ENCODE measurements at regions not wholly inside any gene's neighbourhood (a gene's known extent, or its start where the extent isn't known, plus 50 kb on each side); places are given as distances from the start of the nearest gene placed in this dataset.

GRCh38 chr2:235334179-235334578 is 159.7 kb upstream of the AGAP1 start:
- no peak for TF ChIP-seq FOXA1 (IDR thresholded peaks at IDR 0.05)
- no peak for TF ChIP-seq L3MBTL2 (conservative IDR thresholded peaks at IDR 0.05)
- TF ChIP-seq LEF1 (IDR thresholded peaks at IDR 0.05; ENCODE audit: borderline replicate concordance), result no peak
- no peak for TF ChIP-seq ZNF384 (IDR thresholded peaks at IDR 0.05)
- no peak for TF ChIP-seq NFRKB (IDR thresholded peaks at IDR 0.05)
- TF ChIP-seq BHLHE40 (IDR thresholded peaks at IDR 0.05; ENCODE audit: borderline replicate concordance), result no peak
- no peak for TF ChIP-seq SP1 (IDR thresholded peaks at IDR 0.05)
- TF ChIP-seq HDGF (IDR thresholded peaks at IDR 0.05; ENCODE audit: borderline replicate concordance), result no peak
- TF ChIP-seq CTBP1 (IDR thresholded peaks at IDR 0.05; ENCODE audit: borderline replicate concordance), result no peak
- TF ChIP-seq TARDBP (IDR thresholded peaks at IDR 0.05), result no peak
- no peak for TF ChIP-seq FOXK2 (IDR thresholded peaks at IDR 0.05)
- no peak for TF ChIP-seq FOXM1 (IDR thresholded peaks at IDR 0.05; ENCODE audit: borderline replicate concordance)
- TF ChIP-seq ELF4 (IDR thresholded peaks at IDR 0.05), result no peak
- no peak for TF ChIP-seq ARNT (IDR thresholded peaks at IDR 0.05)
- TF ChIP-seq PKNOX1 (IDR thresholded peaks at IDR 0.05), result no peak
- CTCF ChIA-PET, result no interaction called here
- POLR2A ChIA-PET, result no interaction called here
- no peak for DNase-seq (ENCODE audit: extremely low spot score)

- no peak for DNase-seq (ENCODE audit: extremely low spot score)
- TF ChIP-seq FOXK2 (IDR thresholded peaks at IDR 0.05) (no peak), CTBP1 (IDR thresholded peaks at IDR 0.05; ENCODE audit: borderline replicate concordance) (no peak), ZNF384 (IDR thresholded peaks at IDR 0.05) (no peak), ELF4 (IDR thresholded peaks at IDR 0.05) (no peak), TARDBP (IDR thresholded peaks at IDR 0.05) (no peak)
- CTCF ChIA-PET, result no interaction called here
- POLR2A ChIA-PET, result no interaction called here
Observed at GRCh38 chr2:235343156-235343774, 150.6 kb upstream of the AGAP1 start.

GRCh38 chr2:235343869-235344268 is 150.0 kb upstream of the AGAP1 start:
- DNase-seq (ENCODE audit: extremely low spot score), result no peak
- POLR2A ChIA-PET, result no interaction called here

GRCh38 chr2:235345745-235346144 is 148.1 kb upstream of the AGAP1 start:
- no peak for DNase-seq (ENCODE audit: extremely low spot score)
- POLR2A ChIA-PET, result no interaction called here
- CTCF ChIA-PET, result no interaction called here
- TF ChIP-seq LEF1 (IDR thresholded peaks at IDR 0.05; ENCODE audit: borderline replicate concordance), result no peak
- no peak for TF ChIP-seq FOXA1 (IDR thresholded peaks at IDR 0.05)
- TF ChIP-seq FOXM1 (IDR thresholded peaks at IDR 0.05; ENCODE audit: borderline replicate concordance), result no peak
- TF ChIP-seq FOXK2 (IDR thresholded peaks at IDR 0.05), result no peak
- TF ChIP-seq L3MBTL2 (conservative IDR thresholded peaks at IDR 0.05), result no peak
- TF ChIP-seq TARDBP (IDR thresholded peaks at IDR 0.05), result no peak
- no peak for TF ChIP-seq SP1 (IDR thresholded peaks at IDR 0.05)
- TF ChIP-seq ARNT (IDR thresholded peaks at IDR 0.05), result no peak
- TF ChIP-seq SUZ12 (IDR thresholded peaks at IDR 0.05), result no peak
- TF ChIP-seq NFRKB (IDR thresholded peaks at IDR 0.05), result no peak
- TF ChIP-seq BHLHE40 (IDR thresholded peaks at IDR 0.05; ENCODE audit: borderline replicate concordance), result no peak
- no peak for TF ChIP-seq ZNF384 (IDR thresholded peaks at IDR 0.05)

More at GRCh38 chr2:235343869-235344268, 150.0 kb upstream of the AGAP1 start:
- TF ChIP-seq SP1 (IDR thresholded peaks at IDR 0.05), result no peak
- TF ChIP-seq SUZ12 (IDR thresholded peaks at IDR 0.05), result no peak
- TF ChIP-seq ARNT (IDR thresholded peaks at IDR 0.05), result no peak
- no peak for TF ChIP-seq ZNF384 (IDR thresholded peaks at IDR 0.05)
- no peak for TF ChIP-seq LEF1 (IDR thresholded peaks at IDR 0.05; ENCODE audit: borderline replicate concordance)
- no peak for TF ChIP-seq FOXM1 (IDR thresholded peaks at IDR 0.05; ENCODE audit: borderline replicate concordance)
- TF ChIP-seq NFRKB (IDR thresholded peaks at IDR 0.05), result no peak
- TF ChIP-seq TARDBP (IDR thresholded peaks at IDR 0.05), result no peak
- no peak for TF ChIP-seq FOXA1 (IDR thresholded peaks at IDR 0.05)
- TF ChIP-seq PKNOX1 (IDR thresholded peaks at IDR 0.05), result no peak
- TF ChIP-seq CTBP1 (IDR thresholded peaks at IDR 0.05; ENCODE audit: borderline replicate concordance), result no peak
- TF ChIP-seq HDGF (IDR thresholded peaks at IDR 0.05; ENCODE audit: borderline replicate concordance), result no peak
- no peak for TF ChIP-seq FOXK2 (IDR thresholded peaks at IDR 0.05)
- CTCF ChIA-PET, result no interaction called here

- TF ChIP-seq LEF1 (IDR thresholded peaks at IDR 0.05; ENCODE audit: borderline replicate concordance), result no peak
- no peak for TF ChIP-seq SUZ12 (IDR thresholded peaks at IDR 0.05)
- TF ChIP-seq FOXA1 (IDR thresholded peaks at IDR 0.05), result no peak
- no peak for TF ChIP-seq FOXK2 (IDR thresholded peaks at IDR 0.05)
- TF ChIP-seq BHLHE40 (IDR thresholded peaks at IDR 0.05; ENCODE audit: borderline replicate concordance), result no peak
- no peak for TF ChIP-seq ELF4 (IDR thresholded peaks at IDR 0.05)
- TF ChIP-seq PKNOX1 (IDR thresholded peaks at IDR 0.05), result no peak
- no peak for TF ChIP-seq NFRKB (IDR thresholded peaks at IDR 0.05)
- no peak for TF ChIP-seq SP1 (IDR thresholded peaks at IDR 0.05)
- TF ChIP-seq FOXM1 (IDR thresholded peaks at IDR 0.05; ENCODE audit: borderline replicate concordance), result no peak
- TF ChIP-seq CTBP1 (IDR thresholded peaks at IDR 0.05; ENCODE audit: borderline replicate concordance), result no peak
- no peak for TF ChIP-seq ARNT (IDR thresholded peaks at IDR 0.05)
- TF ChIP-seq HDGF (IDR thresholded peaks at IDR 0.05; ENCODE audit: borderline replicate concordance), result no peak
- no peak for TF ChIP-seq TARDBP (IDR thresholded peaks at IDR 0.05)
- no peak for TF ChIP-seq ZNF384 (IDR thresholded peaks at IDR 0.05)
- no peak for TF ChIP-seq L3MBTL2 (conservative IDR thresholded peaks at IDR 0.05)
- POLR2A ChIA-PET, result no interaction called here
- no peak for DNase-seq (ENCODE audit: extremely low spot score)
- CTCF ChIA-PET, result no interaction called here
Observed at GRCh38 chr2:235347691-235348090, 146.2 kb upstream of the AGAP1 start.

GRCh38 chr2:235348329-235348728 is 145.5 kb upstream of the AGAP1 start:
- ChIA-PET CTCF (no interaction called here), POLR2A (no interaction called here)
- TF ChIP-seq LEF1 (IDR thresholded peaks at IDR 0.05; ENCODE audit: borderline replicate concordance) (no peak), ZNF384 (IDR thresholded peaks at IDR 0.05) (no peak), FOXM1 (IDR thresholded peaks at IDR 0.05; ENCODE audit: borderline replicate concordance) (no peak), PKNOX1 (IDR thresholded peaks at IDR 0.05) (no peak), SP1 (IDR thresholded peaks at IDR 0.05) (no peak), ELF4 (IDR thresholded peaks at IDR 0.05) (no peak), SUZ12 (IDR thresholded peaks at IDR 0.05) (no peak), L3MBTL2 (conservative IDR thresholded peaks at IDR 0.05) (no peak), ARNT (IDR thresholded peaks at IDR 0.05) (no peak), HDGF (IDR thresholded peaks at IDR 0.05; ENCODE audit: borderline replicate concordance) (no peak), BHLHE40 (IDR thresholded peaks at IDR 0.05; ENCODE audit: borderline replicate concordance) (no peak)
- no peak for DNase-seq (ENCODE audit: extremely low spot score)

Measured in HEK293T (cell line).